Superior temporal gyrus (tissue), 1 donor: ENCODE measurements at regions not wholly inside any gene's neighbourhood (a gene's known extent, or its start where the extent isn't known, plus 50 kb on each side); places are given as distances from the start of the nearest gene placed in this dataset.

Experiments
- DNase-seq: peaks from one replicate; pipeline ENCODE4 v3.0.0-alpha.2; 2016; ENCODE audit errors: extremely low spot score

- peak; percentile 8 for DNase-seq
Measured at GRCh38 chr6:164478426-164478825, 831.0 kb downstream of the C6orf118 start.

- peak; percentile 6 for DNase-seq
Measured at GRCh38 chr6:164477790-164478189, 831.6 kb downstream of the C6orf118 start.

- no peak for DNase-seq
Measured at GRCh38 chr6:164477101-164477500, 832.3 kb downstream of the C6orf118 start.

- DNase-seq, result no peak
Measured at GRCh38 chr6:164469276-164469949, 840.0 kb downstream of the C6orf118 start.

GRCh38 chr6:164455835-164456234 is 853.6 kb downstream of the C6orf118 start:
- DNase-seq, result no peak

- DNase-seq, result no peak
Measured at GRCh38 chr6:164453835-164454234, 855.6 kb downstream of the C6orf118 start.

- no peak for DNase-seq
Measured at GRCh38 chr6:164442572-164442971, 866.8 kb downstream of the C6orf118 start.

GRCh38 chr6:164439331-164439730 is 870.1 kb downstream of the C6orf118 start:
- no peak for DNase-seq

GRCh38 chr6:164436976-164437375 is 872.4 kb downstream of the C6orf118 start:
- no peak for DNase-seq

- DNase-seq, result no peak
Measured at GRCh38 chr6:164427728-164428402, 881.5 kb downstream of the C6orf118 start.

GRCh38 chr6:164424489-164424888 is 884.9 kb downstream of the C6orf118 start:
- no peak for DNase-seq

- peak; percentile 20 for DNase-seq
Measured at GRCh38 chr6:164419099-164419498, 890.3 kb downstream of the C6orf118 start.

- DNase-seq, result no peak
Measured at GRCh38 chr6:164418262-164418588, 891.2 kb downstream of the C6orf118 start.

GRCh38 chr6:164417537-164418261 is 891.7 kb downstream of the C6orf118 start:
- DNase-seq, result no peak

GRCh38 chr6:164415832-164416563 is 893.4 kb downstream of the C6orf118 start:
- peak; percentile 20 for DNase-seq

- no peak for DNase-seq
Measured at GRCh38 chr6:164414695-164415094, 894.7 kb downstream of the C6orf118 start.

GRCh38 chr6:164412566-164412965 is 896.8 kb downstream of the C6orf118 start:
- no peak for DNase-seq

GRCh38 chr6:164410017-164410416 is 899.4 kb downstream of the C6orf118 start:
- no peak for DNase-seq

GRCh38 chr6:164409309-164410009 is 899.9 kb downstream of the C6orf118 start:
- no peak for DNase-seq

- no peak for DNase-seq
Measured at GRCh38 chr6:164408868-164409267, 900.5 kb downstream of the C6orf118 start.

GRCh38 chr6:164404812-164405488 is 904.5 kb downstream of the C6orf118 start:
- no peak for DNase-seq
